Muscle of leg (tissue), 3 donors: ENCODE measurements at regions not wholly inside any gene's neighbourhood (a gene's known extent, or its start where the extent isn't known, plus 50 kb on each side); places are given as distances from the start of the nearest gene placed in this dataset.

Experiments used
- DNase-seq: peaks from one replicate; pipeline ENCODE4 v3.0.0; 2013
- H3K27ac ChIP-seq: one replicate; pipeline ENCODE4 v1.5.1; 2013; ENCODE audit warnings: mild to moderate bottlenecking, low read length, control low read depth
- H3K27me3 ChIP-seq: one replicate; pipeline ENCODE4 v1.6.1; 2013; ENCODE audit warnings: low read length; ENCODE audit not compliant: control insufficient read depth, insufficient read depth
- H3K36me3 ChIP-seq: one replicate; pipeline ENCODE4 v1.6.1; 2013; ENCODE audit warnings: low read length; ENCODE audit not compliant: control insufficient read depth, insufficient read depth
- H3K4me1 ChIP-seq: one replicate; pipeline ENCODE4 v1.6.1; 2013; ENCODE audit warnings: low read length; ENCODE audit not compliant: control insufficient read depth, insufficient read depth
- H3K4me3 ChIP-seq: one replicate; pipeline ENCODE4 v1.5.1; 2013; ENCODE audit warnings: low read length, control low read depth
- H3K9me3 ChIP-seq: replicated peaks from 2 replicates; pipeline ENCODE4 v1.6.1; 2013; ENCODE audit warnings: low read depth, low read length; ENCODE audit not compliant: control insufficient read depth
- WGBS: methylation state at CpG from one replicate; pipeline ENCODE4 v1.1.5; 2013; ENCODE audit warnings: missing lambda C conversion rate; ENCODE audit not compliant: insufficient coverage; 5-methylcytosine and 5-hydroxymethylcytosine counted together

DNA sequence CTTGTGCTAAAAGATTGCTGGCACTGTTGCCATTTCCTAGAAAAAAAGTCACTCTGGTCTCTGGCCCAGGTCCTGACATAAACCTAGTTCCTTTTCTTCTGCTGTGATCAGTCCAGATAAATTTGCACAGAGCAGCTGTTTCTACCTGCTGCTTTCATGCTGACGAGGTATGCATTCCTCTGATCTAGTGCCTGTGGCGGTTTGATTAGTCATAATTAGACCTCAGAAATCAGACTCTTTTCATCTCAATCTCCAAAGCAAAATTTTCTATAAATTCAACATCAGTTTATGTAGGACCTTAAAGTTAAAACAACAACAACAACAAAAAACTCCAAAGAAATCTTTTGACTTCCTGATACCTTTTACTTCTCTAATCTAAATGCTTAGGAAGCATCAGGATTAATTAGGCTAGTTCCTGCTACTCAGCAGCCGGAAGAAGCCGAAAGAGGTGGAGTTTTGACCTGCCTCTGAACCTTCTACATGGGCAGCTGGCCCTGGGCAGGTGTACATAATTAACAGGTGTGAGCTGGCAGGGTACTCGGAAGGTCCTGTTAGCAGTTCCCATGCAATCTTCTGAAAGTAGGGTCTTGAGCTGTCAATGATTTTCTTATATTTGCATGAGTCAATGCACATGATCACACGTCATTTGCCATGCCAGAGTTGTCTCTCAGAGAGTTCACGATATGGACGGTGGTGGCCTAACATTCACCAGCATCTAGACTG, 83.3 kb upstream of the CCDC112 start:
- no peaks in the 10 kb centered on the region for H3K9me3 ChIP-seq
- H3K36me3 ChIP-seq: no peaks in the 10 kb centered on the region
- H3K4me1 ChIP-seq: peaks cover 8% of the 10 kb centered on the region
- no peak for DNase-seq
- 86% methylated on average over 8 of the region's 8 CpGs for WGBS
- no peak overlapping the region for H3K27ac ChIP-seq
- no peak overlapping the region for H3K4me3 ChIP-seq
- H3K27me3 ChIP-seq: no peaks in the 10 kb centered on the region

GRCh38 chr5:115378754-115379153, 82.3 kb upstream of the CCDC112 start:
- Histone ChIP-seq H3K4me3 (no peak overlapping the region), H3K9me3 (no peaks in the 10 kb centered on the region), H3K27ac (no peak overlapping the region), H3K27me3 (no peaks in the 10 kb centered on the region), H3K4me1 (peaks cover 8% of the 10 kb centered on the region), H3K36me3 (no peaks in the 10 kb centered on the region)
- DNase-seq: no peak
- WGBS: 92% methylated on average over 2 of the region's 2 CpGs

GRCh38 chr5:115377468-115378217, 81.2 kb upstream of the CCDC112 start:
- Histone ChIP-seq H3K4me3 (no peak overlapping the region), H3K4me1 (peaks cover 8% of the 10 kb centered on the region), H3K36me3 (no peaks in the 10 kb centered on the region), H3K27me3 (no peaks in the 10 kb centered on the region), H3K27ac (no peak overlapping the region), H3K9me3 (no peaks in the 10 kb centered on the region)
- no CpG with 5 or more reads among the region's 4 CpGs for WGBS
- peak; percentile 81 for DNase-seq

DNA sequence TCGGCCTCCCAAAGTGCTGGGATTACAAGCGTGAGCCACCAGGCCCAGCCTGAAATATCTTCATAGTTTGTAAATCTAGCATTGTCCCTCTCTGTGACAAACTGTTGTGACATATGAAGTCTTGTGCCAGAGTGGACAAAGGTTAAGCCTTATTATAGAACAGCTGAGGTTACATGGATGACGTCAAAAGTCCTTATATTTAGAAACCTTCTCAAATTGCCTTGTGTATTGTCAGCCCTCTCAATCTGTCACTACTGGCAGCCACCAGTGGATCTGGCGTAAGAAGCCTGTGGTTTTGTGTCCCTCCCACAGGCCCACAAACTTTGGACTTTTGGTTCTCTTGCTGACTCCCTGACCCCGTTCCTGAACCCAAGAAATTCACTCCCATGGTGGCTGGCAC, 79.4 kb upstream of the CCDC112 start:
- DNase-seq: peak; percentile 76
- H3K27me3 ChIP-seq: no peaks in the 10 kb centered on the region

GRCh38 chr5:115374057-115374775, 77.8 kb upstream of the CCDC112 start:
- Histone ChIP-seq H3K36me3 (no peaks in the 10 kb centered on the region), H3K9me3 (no peaks in the 10 kb centered on the region), H3K27me3 (no peaks in the 10 kb centered on the region), H3K27ac (no peak overlapping the region), H3K4me1 (peaks cover 5% of the 10 kb centered on the region), H3K4me3 (no peak overlapping the region)
- DNase-seq: no peak
- WGBS: 86% methylated on average over 1 of the region's 3 CpGs

More for the DNA sequence above, 79.4 kb upstream of the CCDC112 start:
- H3K36me3 ChIP-seq: no peaks in the 10 kb centered on the region
- WGBS: 77% methylated on average over 4 of the region's 5 CpGs
- peak overlapping the region; percentile 83 for H3K27ac ChIP-seq
- H3K9me3 ChIP-seq: no peaks in the 10 kb centered on the region
- peaks cover 8% of the 10 kb centered on the region for H3K4me1 ChIP-seq
- no peak overlapping the region for H3K4me3 ChIP-seq

DNA sequence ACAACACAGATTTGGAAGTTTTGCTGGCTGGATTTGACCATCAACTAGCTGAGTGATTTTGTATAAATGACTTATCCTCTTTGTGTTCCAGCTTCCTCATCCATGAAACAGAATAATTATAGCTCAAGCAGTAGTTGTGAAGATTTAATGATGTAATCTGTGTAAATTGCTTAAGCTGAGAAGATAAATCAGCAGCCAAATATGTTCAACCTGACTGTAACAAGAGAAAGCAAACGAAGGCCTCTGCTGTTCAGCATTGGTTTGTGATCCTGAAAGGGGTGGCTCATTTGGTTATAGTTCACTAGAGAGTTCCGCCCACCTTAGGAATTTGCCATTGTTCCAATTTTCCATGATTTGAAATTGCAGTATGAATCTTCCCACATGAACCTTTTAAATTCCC, 75.7 kb upstream of the CCDC112 start:
- no CpG with 5 or more reads among the region's 2 CpGs for WGBS
- peak overlapping the region; percentile 21 for H3K27ac ChIP-seq

DNA sequence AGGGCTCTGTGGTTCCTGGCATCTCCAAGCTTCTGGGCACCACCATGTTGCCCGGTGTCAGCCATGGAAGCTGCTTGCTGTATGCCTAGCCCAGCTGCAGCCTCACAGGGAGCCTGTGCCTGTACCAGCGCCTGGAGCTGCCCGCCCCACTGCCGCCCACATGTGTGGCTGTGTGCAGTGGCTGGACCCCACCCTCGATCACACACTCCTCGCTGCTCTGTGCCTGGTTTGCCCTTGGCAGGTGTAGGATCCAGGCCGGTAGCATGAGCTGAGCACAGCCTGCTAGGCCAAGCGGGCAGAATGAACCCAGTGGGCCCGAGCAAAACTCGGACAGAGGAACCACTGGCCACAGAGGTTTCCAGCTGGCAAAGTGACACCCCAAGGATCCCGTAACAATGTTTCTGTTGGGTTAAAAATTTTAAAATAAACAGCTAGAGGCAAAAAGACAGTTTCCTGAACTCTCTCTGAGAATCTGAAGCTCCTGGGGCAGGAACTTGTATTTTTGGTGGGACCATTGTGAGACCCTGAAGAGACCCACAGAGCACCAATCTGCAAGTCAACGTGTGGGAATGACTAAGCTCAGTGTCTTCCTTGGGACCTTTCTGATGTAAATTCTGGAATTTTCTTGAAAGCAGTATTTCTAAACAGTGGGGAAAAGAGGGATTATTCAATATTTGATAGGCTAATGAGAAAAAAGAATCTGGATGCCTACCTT, 73.1 kb upstream of the CCDC112 start:
- H3K9me3 ChIP-seq: no peaks in the 10 kb centered on the region
- H3K27ac ChIP-seq: no peak overlapping the region
- no peaks in the 10 kb centered on the region for H3K27me3 ChIP-seq
- no peak overlapping the region for H3K4me3 ChIP-seq
- WGBS: 91% methylated on average over 12 of the region's 12 CpGs
- H3K36me3 ChIP-seq: no peaks in the 10 kb centered on the region
- no peak for DNase-seq
- peaks cover 16% of the 10 kb centered on the region for H3K4me1 ChIP-seq

More for the DNA sequence above, 75.7 kb upstream of the CCDC112 start:
- Histone ChIP-seq H3K9me3 (no peaks in the 10 kb centered on the region), H3K27me3 (no peaks in the 10 kb centered on the region), H3K4me3 (no peak overlapping the region), H3K4me1 (peaks cover 2% of the 10 kb centered on the region), H3K36me3 (no peaks in the 10 kb centered on the region)
- DNase-seq: peak; percentile 79

GRCh38 chr5:115366223-115366622, 69.8 kb upstream of the CCDC112 start:
- peaks cover 16% of the 10 kb centered on the region for H3K4me1 ChIP-seq
- no peaks in the 10 kb centered on the region for H3K9me3 ChIP-seq
- H3K36me3 ChIP-seq: no peaks in the 10 kb centered on the region
- peak overlapping the region; percentile 80 for H3K27ac ChIP-seq
- no peak overlapping the region for H3K4me3 ChIP-seq
- no peaks in the 10 kb centered on the region for H3K27me3 ChIP-seq
- DNase-seq: peak; percentile 88
- no CpG with 5 or more reads among the region's 2 CpGs for WGBS

- Histone ChIP-seq H3K9me3 (no peaks in the 10 kb centered on the region), H3K27me3 (no peaks in the 10 kb centered on the region), H3K4me3 (no peak overlapping the region), H3K36me3 (no peaks in the 10 kb centered on the region), H3K27ac (no peak overlapping the region), H3K4me1 (peaks cover 16% of the 10 kb centered on the region)
- DNase-seq: no peak
- 58% methylated on average over 3 of the region's 4 CpGs for WGBS
Measured at GRCh38 chr5:115363879-115364278, 67.4 kb upstream of the CCDC112 start.
